Small intestine (tissue), 7 donors: ENCODE measurements at regions not wholly inside any gene's neighbourhood (a gene's known extent, or its start where the extent isn't known, plus 50 kb on each side); places are given as distances from the start of the nearest gene placed in this dataset.

Experiments
- DNase-seq, 2 donors: peaks; one replicate each; pipeline versions ENCODE4 v3.0.0 to v3.0.0-alpha.2; 2013
- FAIRE-seq: peaks from 2 replicates; lab custom pipeline; 2012; peaks lifted over from hg19 to GRCh38; lab: Jason Lieb, UNC
- H3K27ac ChIP-seq, 3 donors: one replicate each; pipeline ENCODE4 v1.5.1; 2013; ENCODE audit warnings: low read length in 2 of 3, mild to moderate bottlenecking in 2 of 3, control low read depth in 1 of 3, inconsistent platforms in 1 of 3, low read depth in 1 of 3, moderate library complexity in 1 of 3
- H3K27me3 ChIP-seq, 3 donors: one replicate each; pipeline ENCODE4 v1.6.1; 2013; ENCODE audit warnings: low read length in 3 of 3, inconsistent platforms in 1 of 3; ENCODE audit not compliant: control insufficient read depth in 3 of 3, insufficient read depth in 3 of 3
- H3K36me3 ChIP-seq, 3 donors: one replicate each; pipeline ENCODE4 v1.6.1; 2013; ENCODE audit warnings: low read length in 3 of 3, inconsistent platforms in 1 of 3, low read depth in 1 of 3, mild to moderate bottlenecking in 1 of 3, moderate library complexity in 1 of 3; ENCODE audit not compliant: control insufficient read depth in 3 of 3, insufficient read depth in 2 of 3
- H3K4me1 ChIP-seq, 3 donors: one replicate each; pipeline ENCODE4 v1.6.1; 2013; ENCODE audit warnings: low read length in 2 of 3, inconsistent platforms in 1 of 3, low read depth in 1 of 3, mild to moderate bottlenecking in 1 of 3, moderate library complexity in 1 of 3; ENCODE audit not compliant: control insufficient read depth in 3 of 3, insufficient read depth in 2 of 3
- H3K4me3 ChIP-seq, 3 donors: one replicate each; pipeline ENCODE4 v1.5.1; 2013; ENCODE audit warnings: low read length in 3 of 3, control low read depth in 1 of 3, inconsistent platforms in 1 of 3, low read depth in 1 of 3, mild to moderate bottlenecking in 1 of 3, moderate library complexity in 1 of 3
- H3K9me3 ChIP-seq, 2 donors: one replicate each; pipeline ENCODE4 v1.6.1; 2013; ENCODE audit warnings: low read depth in 1 of 2, low read length in 1 of 2; ENCODE audit not compliant: control insufficient read depth in 2 of 2, insufficient read depth in 1 of 2
- WGBS, 3 donors: extraction: QIAGEN DNeasy Blood & Tissue Kit; methylation state at CpG; one replicate each; pipeline ENCODE4 v1.1.7; 2013; 5-methylcytosine and 5-hydroxymethylcytosine counted together
- donor health status: healthy with polysubstance abuse.
- donor health status: control.
- donor health status: control.
- donor health status: Bipolar disorder and iron deficiency.
- donor health status: healthy.

- no peak overlapping the region for H3K4me3 ChIP-seq
- no peaks in the 10 kb centered on the region for H3K4me1 ChIP-seq
- DNase-seq (no peak), FAIRE-seq (no peak)
- 77 to 83% (median 82%) methylated on average over 3 of the region's 3 CpGs for WGBS, 3 donors
- H3K27ac ChIP-seq, result no peak overlapping the region
- no peaks in the 10 kb centered on the region for H3K36me3 ChIP-seq
- no peaks in the 10 kb centered on the region for H3K27me3 ChIP-seq
- no peaks in the 10 kb centered on the region for H3K9me3 ChIP-seq
Observed at GRCh38 chr11:33507356-33507755, 193.3 kb downstream of the C11orf91 start.

- Histone ChIP-seq H3K27ac (no peak overlapping the region), H3K4me3 (no peak overlapping the region), H3K9me3 (no peaks in the 10 kb centered on the region), H3K4me1 (no peaks in the 10 kb centered on the region), H3K36me3 (no peaks in the 10 kb centered on the region), H3K27me3 (no peaks in the 10 kb centered on the region)
- WGBS, 3 donors, result 30 to 46% (median 44%) methylated on average over 3 of the region's 3 CpGs
- DNase-seq (no peak), FAIRE-seq (no peak)
Observed at GRCh38 chr11:33505093-33505492, 195.5 kb downstream of the C11orf91 start.

- Histone ChIP-seq H3K4me3 (no peak overlapping the region), H3K9me3 (no peaks in the 10 kb centered on the region), H3K27ac (no peak overlapping the region), H3K4me1 (no peaks in the 10 kb centered on the region), H3K36me3 (no peaks in the 10 kb centered on the region), H3K27me3 (no peaks in the 10 kb centered on the region)
- DNase-seq (peak; percentile 31 to 37), FAIRE-seq (no peak)
- 10 to 16% (median 11%) methylated on average over 2 of the region's 2 CpGs for WGBS, 3 donors
Observed at GRCh38 chr11:33500861-33501479, 199.7 kb downstream of the C11orf91 start.

GRCh38 chr11:33500332-33500731 is 200.3 kb downstream of the C11orf91 start:
- H3K27ac ChIP-seq, result no peak overlapping the region
- no peaks in the 10 kb centered on the region for H3K27me3 ChIP-seq
- H3K4me3 ChIP-seq, result no peak overlapping the region
- 87 to 96% (median 95%) methylated on average over 1 of the region's 1 CpG for WGBS, 3 donors
- DNase-seq, result no peak
- no peaks in the 10 kb centered on the region for H3K36me3 ChIP-seq
- FAIRE-seq, result no peak
- H3K4me1 ChIP-seq, result no peaks in the 10 kb centered on the region
- H3K9me3 ChIP-seq, result no peaks in the 10 kb centered on the region

GRCh38 chr11:33492596-33492995 is 208.0 kb downstream of the C11orf91 start:
- DNase-seq (no peak), FAIRE-seq (no peak)
- Histone ChIP-seq H3K27ac (no peak overlapping the region), H3K9me3 (peaks cover 0 to 2% of the 10 kb centered on the region in 2 donors), H3K4me3 (no peak overlapping the region), H3K4me1 (no peaks in the 10 kb centered on the region), H3K36me3 (no peaks in the 10 kb centered on the region), H3K27me3 (peaks cover 0 to 8% (median 5%) of the 10 kb centered on the region in 3 donors)
- 49 to 68% (median 53%) methylated on average over 6 of the region's 6 CpGs for WGBS, 3 donors

GRCh38 chr11:33490842-33491370 is 209.7 kb downstream of the C11orf91 start:
- Histone ChIP-seq H3K9me3 (peaks cover 0 to 2% of the 10 kb centered on the region in 2 donors), H3K36me3 (no peaks in the 10 kb centered on the region), H3K27ac (no peak overlapping the region), H3K27me3 (peaks cover 0 to 8% (median 5%) of the 10 kb centered on the region in 3 donors), H3K4me3 (no peak overlapping the region), H3K4me1 (no peaks in the 10 kb centered on the region)
- DNase-seq (no peak), FAIRE-seq (no peak)
- WGBS, 3 donors, result 43 to 56% (median 49%) methylated on average over 3 of the region's 3 CpGs

GRCh38 chr11:33488971-33489370 is 211.7 kb downstream of the C11orf91 start:
- Histone ChIP-seq H3K4me1 (no peaks in the 10 kb centered on the region), H3K27me3 (peaks cover 0 to 8% (median 5%) of the 10 kb centered on the region in 3 donors), H3K4me3 (no peak overlapping the region), H3K27ac (no peak overlapping the region), H3K36me3 (no peaks in the 10 kb centered on the region), H3K9me3 (peaks cover 0 to 2% of the 10 kb centered on the region in 2 donors)
- no peak for FAIRE-seq
- DNase-seq, result no peak
- WGBS, 3 donors, result 79% methylated on average over 3 of the region's 3 CpGs

- H3K9me3 ChIP-seq, result no peaks in the 10 kb centered on the region
- WGBS, 3 donors, result 78 to 90% (median 82%) methylated on average over 3 of the region's 3 CpGs
- no peaks in the 10 kb centered on the region for H3K36me3 ChIP-seq
- H3K27me3 ChIP-seq, result no peaks in the 10 kb centered on the region
- FAIRE-seq, result no peak
- no peak overlapping the region for H3K4me3 ChIP-seq
- peaks cover 0 to 13% (median 0%) of the 10 kb centered on the region in 3 donors for H3K4me1 ChIP-seq
- no peak for DNase-seq
- H3K27ac ChIP-seq, result no peak overlapping the region
Observed at GRCh38 chr11:33480626-33481025, 220.0 kb downstream of the C11orf91 start.

- Histone ChIP-seq H3K4me1 (peaks cover 0 to 18% (median 0%) of the 10 kb centered on the region in 3 donors), H3K27ac (no peak overlapping the region), H3K4me3 (no peak overlapping the region), H3K27me3 (no peaks in the 10 kb centered on the region), H3K36me3 (no peaks in the 10 kb centered on the region), H3K9me3 (no peaks in the 10 kb centered on the region)
- DNase-seq, result no peak
- 88 to 91% (median 91%) methylated on average over 3 of the region's 3 CpGs for WGBS, 3 donors
- FAIRE-seq, result no peak
Observed at GRCh38 chr11:33479231-33479630, 221.4 kb downstream of the C11orf91 start.
